ENCODE measurements at regions not wholly inside any gene's neighbourhood (a gene's known extent, or its start where the extent isn't known, plus 50 kb on each side); places are given as distances from the start of the nearest gene placed in this dataset.

- no peak overlapping the region for H3K4me2 ChIP-seq (ENCODE audit: control insufficient read depth, extremely low read depth, insufficient read depth, low read depth, low read length)
- no peak overlapping the region for H3K4me3 ChIP-seq (ENCODE audit: control insufficient read depth in 2 of 3, extremely low read depth in 1 of 3, insufficient read depth in 2 of 3, low read depth in 1 of 3, low read length in 3 of 3)
- H4K20me1 ChIP-seq (ENCODE audit: control insufficient read depth, extremely low read depth, insufficient read depth, low read length) = no peaks in the 10 kb centered on the region
- H3K36me3 ChIP-seq (ENCODE audit: control insufficient read depth in 2 of 2, extremely low read depth in 1 of 2, insufficient read depth in 2 of 2, low read length in 2 of 2) = no peaks in the 10 kb centered on the region
- no peak for FAIRE-seq
- no peaks in the 10 kb centered on the region for H3K79me2 ChIP-seq (ENCODE audit: control insufficient read depth, insufficient read depth, low read length)
- dilution Hi-C loops (cut with MboI; ENCODE audit: extremely low pct_ligation_motif_present, low sequenced_read_pairs) = no loop called here
- H3K9me1 ChIP-seq (ENCODE audit: control insufficient read depth, extremely low read depth, insufficient read depth, low read length) = no peaks in the 10 kb centered on the region
- H3K9me3 ChIP-seq (ENCODE audit: control insufficient read depth, low read depth, low read length) = no peaks in the 10 kb centered on the region
- H3K9ac ChIP-seq (ENCODE audit: control insufficient read depth, extremely low read depth, insufficient read depth, low read length) = no peak overlapping the region
- TF ChIP-seq EZH2 (IDR thresholded peaks at IDR 0.05; ENCODE audit: low read length) = no peak
- no peak for TF ChIP-seq CTCF (optimal IDR thresholded peaks at IDR 0.05 in 1 of 3, IDR thresholded peaks at IDR 0.05 in 1 of 3, conservative IDR thresholded peaks at IDR 0.05 in 1 of 3; ENCODE audit: extremely low read depth in 1 of 3, insufficient read depth in 2 of 3, low read length in 3 of 3)
- no peaks in the 10 kb centered on the region for H3K4me1 ChIP-seq (ENCODE audit: control insufficient read depth, extremely low read depth, insufficient read depth, low read length)
- H3K27me3 ChIP-seq (ENCODE audit: control insufficient read depth, extremely low read depth, insufficient read depth, low read length) = no peaks in the 10 kb centered on the region
- DNase-seq (ENCODE audit: low read depth, low spot score) = no peak
- no peak overlapping the region for H3K27ac ChIP-seq (ENCODE audit: control insufficient read depth, insufficient read depth, low read length)
- no peak overlapping the region for H2AFZ ChIP-seq (ENCODE audit: control insufficient read depth, low read length)
These were observed 244.0 kb downstream of the DUSP6 start for GRCh38 chr12:89108265-89108664.

- Histone ChIP-seq H3K27ac (ENCODE audit: control insufficient read depth, insufficient read depth, low read length) (no peak overlapping the region), H3K9me3 (ENCODE audit: control insufficient read depth, low read depth, low read length) (no peaks in the 10 kb centered on the region), H3K4me3 (ENCODE audit: control insufficient read depth in 2 of 3, extremely low read depth in 1 of 3, insufficient read depth in 2 of 3, low read depth in 1 of 3, low read length in 3 of 3) (no peak overlapping the region), H4K20me1 (ENCODE audit: control insufficient read depth, extremely low read depth, insufficient read depth, low read length) (no peaks in the 10 kb centered on the region), H3K4me2 (ENCODE audit: control insufficient read depth, extremely low read depth, insufficient read depth, low read depth, low read length) (no peak overlapping the region), H3K9ac (ENCODE audit: control insufficient read depth, extremely low read depth, insufficient read depth, low read length) (no peak overlapping the region), H3K9me1 (ENCODE audit: control insufficient read depth, extremely low read depth, insufficient read depth, low read length) (no peaks in the 10 kb centered on the region), H3K36me3 (ENCODE audit: control insufficient read depth in 2 of 2, extremely low read depth in 1 of 2, insufficient read depth in 2 of 2, low read length in 2 of 2) (no peaks in the 10 kb centered on the region), H3K27me3 (ENCODE audit: control insufficient read depth, extremely low read depth, insufficient read depth, low read length) (no peaks in the 10 kb centered on the region), H2AFZ (ENCODE audit: control insufficient read depth, low read length) (no peak overlapping the region), H3K4me1 (ENCODE audit: control insufficient read depth, extremely low read depth, insufficient read depth, low read length) (no peaks in the 10 kb centered on the region), H3K79me2 (ENCODE audit: control insufficient read depth, insufficient read depth, low read length) (no peaks in the 10 kb centered on the region)
- dilution Hi-C loops (cut with MboI; ENCODE audit: extremely low pct_ligation_motif_present, low sequenced_read_pairs) = no loop called here
- DNase-seq (ENCODE audit: low read depth, low spot score) (no peak), FAIRE-seq (no peak)
- TF ChIP-seq EZH2 (IDR thresholded peaks at IDR 0.05; ENCODE audit: low read length) = no peak
- TF ChIP-seq CTCF (optimal IDR thresholded peaks at IDR 0.05 in 1 of 3, IDR thresholded peaks at IDR 0.05 in 1 of 3, conservative IDR thresholded peaks at IDR 0.05 in 1 of 3; ENCODE audit: extremely low read depth in 1 of 3, insufficient read depth in 2 of 3, low read length in 3 of 3) = no peak
These were observed 245.4 kb downstream of the DUSP6 start for GRCh38 chr12:89106950-89107349.
